Gastrocnemius medialis (tissue), 4 donors: ENCODE measurements at regions not wholly inside any gene's neighbourhood (a gene's known extent, or its start where the extent isn't known, plus 50 kb on each side); places are given as distances from the start of the nearest gene placed in this dataset.

Experiments
- CTCF ChIP-seq, 5 experiments: fragments of 450-650 bp in 3 of 5; fragments of 200-600 bp in 2 of 5; sonication (generic) in 2 of 5; IDR thresholded peaks in 4 of 5; conservative IDR thresholded peaks in 1 of 5; 1 replicate in 4 of 5; 2 replicates in 1 of 5; pipeline ENCODE4 v1.5.1; 2016 to 2019; ENCODE audit warnings: antibody characterized with exemption in 5 of 5, mild to moderate bottlenecking in 3 of 5, moderate library complexity in 3 of 5
- POLR2A ChIP-seq, 2 donors: fragments of 450-650 bp; IDR thresholded peaks; one replicate each; pipeline ENCODE4 v1.6.1; 2017; ENCODE audit warnings: antibody characterized with exemption in 2 of 2, mild to moderate bottlenecking in 2 of 2, moderate library complexity in 2 of 2

- no peak for TF ChIP-seq CTCF (IDR thresholded peaks at IDR 0.05 in 4 of 5, conservative IDR thresholded peaks at IDR 0.05 in 1 of 5)
- no peak for TF ChIP-seq POLR2A (IDR thresholded peaks at IDR 0.05)
These were observed 770.6 kb upstream of the NR2F2 start for GRCh38 chr15:95559875-95560394.
